ENCODE measurements at regions not wholly inside any gene's neighbourhood (a gene's known extent, or its start where the extent isn't known, plus 50 kb on each side); places are given as distances from the start of the nearest gene placed in this dataset.
"Not testable (repeated sequence)": the region's sequence is repeated elsewhere in the genome, so short reads cannot be mapped to it uniquely, and the experiment has no call there.

DNA sequence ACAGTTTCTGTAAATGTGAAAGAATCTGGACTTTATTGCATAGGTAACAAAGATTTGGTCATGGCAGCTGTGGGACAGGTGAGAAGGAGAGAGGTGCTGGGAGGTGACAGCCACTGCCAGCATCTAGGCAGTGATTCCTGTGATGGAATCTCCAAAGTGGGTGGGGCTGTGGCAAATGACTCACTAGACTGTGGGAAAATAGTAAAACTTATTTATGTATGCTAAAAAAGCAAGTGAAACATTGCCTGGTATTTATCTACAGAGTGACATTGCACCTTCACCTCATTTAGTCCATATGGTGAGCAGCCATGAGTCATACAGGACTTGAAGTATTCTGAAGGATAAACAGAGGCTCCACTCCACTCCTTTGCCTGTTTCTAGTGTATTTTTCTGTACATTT, 145.3 kb upstream of the MEX3C start:
- H3K27ac Mint-ChIP-seq, result no peak overlapping the region
- no peak for DNase-seq
- H3K4me3 Mint-ChIP-seq, result no peak overlapping the region
- H3K27me3 Mint-ChIP-seq, result peaks cover 23% of the 10 kb centered on the region
- no peaks in the 10 kb centered on the region for H3K4me1 Mint-ChIP-seq
- ATAC-seq, result no peak
- no peaks in the 10 kb centered on the region for H3K36me3 Mint-ChIP-seq (ENCODE audit: low read depth)
- H3K9me3 ChIP-seq (ENCODE audit: control insufficient read depth, low read length, poor library complexity, severe bottlenecking), result no peaks in the 10 kb centered on the region

DNA sequence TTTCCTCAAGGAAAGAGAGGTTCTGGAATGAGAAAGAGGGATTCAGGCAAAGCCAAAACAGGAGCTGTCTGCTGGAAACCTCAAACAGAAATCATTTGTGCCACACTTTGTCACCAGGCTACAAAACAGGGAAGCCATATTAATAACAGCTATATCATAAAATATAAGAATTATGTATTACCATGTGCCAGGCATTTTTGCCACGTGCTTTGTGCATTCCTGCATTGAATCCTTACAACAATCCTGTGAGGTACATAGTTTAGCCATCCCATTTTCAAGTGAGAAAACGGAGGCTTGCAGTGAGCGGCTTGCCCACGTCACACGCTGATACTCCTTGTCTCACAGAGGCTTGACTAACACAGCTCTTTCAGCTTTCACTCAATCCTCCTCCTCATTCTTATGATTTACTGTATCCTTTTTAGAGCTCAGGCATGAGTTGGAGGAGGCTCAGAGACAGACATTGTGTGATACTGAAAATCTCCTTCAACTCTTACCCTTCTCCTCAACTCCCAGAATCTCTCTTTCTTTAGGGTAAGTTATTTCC, 148.4 kb upstream of the MEX3C start:
- Mint-ChIP-seq H3K27ac (no peak overlapping the region), H3K4me1 (no peaks in the 10 kb centered on the region), H3K27me3 (peaks cover 27% of the 10 kb centered on the region), H3K36me3 (ENCODE audit: low read depth) (no peaks in the 10 kb centered on the region), H3K4me3 (no peak overlapping the region)
- no peak for DNase-seq
- no peaks in the 10 kb centered on the region for H3K9me3 ChIP-seq (ENCODE audit: control insufficient read depth, low read length, poor library complexity, severe bottlenecking)
- no peak for ATAC-seq

DNA sequence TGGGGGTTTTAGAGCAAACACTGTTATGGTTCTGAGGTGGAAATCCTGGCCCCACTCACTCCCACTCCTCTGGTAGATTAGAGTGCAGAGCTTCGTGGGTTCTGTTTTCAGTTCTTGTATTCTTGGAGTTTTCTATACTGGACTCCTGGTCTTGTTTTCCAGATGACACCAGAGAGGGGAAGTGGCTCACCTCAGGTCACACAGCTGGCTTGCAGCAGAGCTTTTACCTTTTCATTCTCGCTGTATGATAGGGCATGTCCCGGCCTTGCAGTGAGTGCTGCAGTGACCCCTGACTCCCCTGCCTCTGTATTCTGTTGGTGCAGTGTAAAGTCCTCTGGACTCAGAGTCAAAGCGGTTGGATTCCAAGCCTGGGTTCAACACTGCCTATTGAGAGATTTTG, 148.9 kb upstream of the MEX3C start:
- peaks cover 32% of the 10 kb centered on the region for H3K27me3 Mint-ChIP-seq

DNA sequence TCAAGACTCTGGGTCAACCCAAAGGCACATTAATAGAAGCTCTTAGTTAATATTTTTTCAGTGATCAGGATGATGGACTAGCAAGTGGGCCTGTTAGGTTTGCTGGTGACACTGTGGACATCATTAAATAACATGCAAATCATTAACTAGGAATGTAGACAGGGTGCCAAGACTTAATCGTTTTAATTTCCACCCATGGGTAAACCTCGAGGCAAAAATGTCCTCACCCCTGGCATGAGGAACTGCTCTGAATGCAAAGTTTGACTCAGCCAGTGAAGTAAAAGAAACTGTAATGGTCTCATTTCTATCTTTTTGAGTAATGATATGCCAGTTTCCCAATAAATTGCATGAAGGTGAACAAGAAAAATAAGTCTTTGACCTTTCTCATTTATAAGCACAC, 152.6 kb upstream of the MEX3C start:
- DNase-seq, result no peak
- no peaks in the 10 kb centered on the region for H3K36me3 Mint-ChIP-seq (ENCODE audit: low read depth)
- H3K27me3 Mint-ChIP-seq, result peaks cover 48% of the 10 kb centered on the region
- no peak overlapping the region for H3K4me3 Mint-ChIP-seq
- no peak overlapping the region for H3K27ac Mint-ChIP-seq
- no peaks in the 10 kb centered on the region for H3K4me1 Mint-ChIP-seq
- no peak for ATAC-seq
- H3K9me3 ChIP-seq (ENCODE audit: control insufficient read depth, low read length, poor library complexity, severe bottlenecking), result no peaks in the 10 kb centered on the region

More for the DNA sequence above, 148.9 kb upstream of the MEX3C start:
- H3K9me3 ChIP-seq (ENCODE audit: control insufficient read depth, low read length, poor library complexity, severe bottlenecking), result no peaks in the 10 kb centered on the region
- ATAC-seq (no peak), DNase-seq (no peak)
- no peaks in the 10 kb centered on the region for H3K36me3 Mint-ChIP-seq (ENCODE audit: low read depth)
- H3K4me3 Mint-ChIP-seq, result no peak overlapping the region
- no peaks in the 10 kb centered on the region for H3K4me1 Mint-ChIP-seq
- no peak overlapping the region for H3K27ac Mint-ChIP-seq

DNA sequence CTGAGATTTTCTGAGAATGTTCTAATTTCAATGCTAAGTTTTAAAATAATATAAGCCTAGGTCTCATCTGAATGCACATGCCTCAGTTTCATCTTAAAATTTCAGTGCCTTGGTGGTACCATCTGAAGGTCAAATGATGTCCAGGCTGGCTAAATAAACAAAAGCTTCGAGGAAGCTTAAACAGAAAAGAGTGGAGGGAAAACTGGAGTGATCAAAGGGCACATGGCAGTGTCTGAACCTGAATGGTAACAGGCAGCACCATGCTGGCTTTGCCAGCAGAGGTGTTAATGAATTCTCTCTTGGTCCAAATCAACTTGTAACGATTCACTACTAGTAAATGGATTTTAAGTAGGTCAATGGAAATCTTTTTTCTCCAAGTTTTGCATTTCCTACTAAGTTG, 158.4 kb upstream of the MEX3C start:
- no peak for ATAC-seq
- DNase-seq, result no peak
- Mint-ChIP-seq H3K4me3 (no peak overlapping the region), H3K27me3 (peaks cover 38% of the 10 kb centered on the region), H3K4me1 (no peaks in the 10 kb centered on the region), H3K27ac (no peak overlapping the region), H3K36me3 (ENCODE audit: low read depth) (peaks cover under 1% of the 10 kb centered on the region)
- no peaks in the 10 kb centered on the region for H3K9me3 ChIP-seq (ENCODE audit: control insufficient read depth, low read length, poor library complexity, severe bottlenecking)

DNA sequence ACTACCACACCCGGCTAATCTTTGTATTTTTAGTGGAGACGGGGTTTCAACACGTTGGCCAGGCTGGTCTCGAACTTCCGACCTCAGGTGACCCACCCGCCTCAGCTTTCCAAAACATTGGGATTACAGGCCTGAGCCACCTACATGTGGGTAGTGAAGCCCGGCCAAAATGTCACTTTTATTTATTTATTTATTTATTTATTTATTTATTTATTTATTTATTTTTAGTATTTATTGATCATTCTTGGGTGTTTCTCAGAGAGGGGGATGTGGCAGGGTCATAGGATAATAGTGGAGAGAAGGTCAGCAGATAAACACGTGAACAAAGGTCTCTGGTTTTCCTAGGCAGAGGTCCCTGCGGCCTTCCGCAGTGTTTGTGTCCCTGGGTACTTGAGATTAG, 162.8 kb upstream of the MEX3C start:
- H3K9me3 ChIP-seq (ENCODE audit: control insufficient read depth, low read length, poor library complexity, severe bottlenecking); H3K27ac Mint-ChIP-seq; H3K4me1 Mint-ChIP-seq; H3K36me3 Mint-ChIP-seq (ENCODE audit: low read depth); DNase-seq; H3K4me3 Mint-ChIP-seq; ATAC-seq: not testable (repeated sequence)
- peaks cover 29% of the 10 kb centered on the region for H3K27me3 Mint-ChIP-seq

DNA sequence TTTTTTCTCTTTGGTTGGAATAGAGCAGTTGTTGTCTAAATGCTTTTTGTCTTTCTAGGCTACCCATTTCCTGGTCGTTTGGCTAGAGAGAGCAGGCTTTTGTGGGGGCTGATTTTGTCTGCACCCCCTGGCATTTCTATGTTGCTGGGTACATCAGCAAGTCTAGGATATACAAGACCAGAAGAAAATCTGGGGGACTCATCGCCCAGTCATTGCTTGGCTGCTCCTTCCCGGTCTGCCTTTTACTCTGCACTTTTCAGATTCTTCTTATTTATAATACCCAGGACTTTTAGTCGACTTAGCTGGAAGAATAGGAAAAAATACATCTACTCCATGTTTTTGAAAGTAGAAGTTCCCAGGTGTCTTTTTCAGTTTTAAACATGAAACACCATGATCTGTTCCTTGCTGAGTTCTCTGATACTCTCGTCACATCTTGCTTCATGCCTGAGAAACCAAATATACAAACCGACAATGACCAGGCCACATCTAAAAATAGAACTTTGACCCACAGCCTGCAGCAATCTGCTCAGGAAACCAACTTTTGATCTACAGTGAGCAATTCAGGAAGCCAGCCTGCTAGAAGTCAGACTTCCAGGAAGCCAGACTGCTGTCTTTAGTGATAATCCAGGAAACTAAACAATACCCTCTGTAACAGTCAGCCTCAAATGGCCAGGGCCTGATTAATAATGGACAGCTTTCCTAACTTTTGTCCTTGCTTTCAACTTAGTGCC, 163.8 kb upstream of the MEX3C start:
- Mint-ChIP-seq H3K27ac (no peak overlapping the region), H3K36me3 (ENCODE audit: low read depth) (peaks cover 3% of the 10 kb centered on the region), H3K4me1 (peaks cover 2% of the 10 kb centered on the region), H3K27me3 (peaks cover 29% of the 10 kb centered on the region), H3K4me3 (no peak overlapping the region)
- no peaks in the 10 kb centered on the region for H3K9me3 ChIP-seq (ENCODE audit: control insufficient read depth, low read length, poor library complexity, severe bottlenecking)
- ATAC-seq (no peak), DNase-seq (no peak)

DNA sequence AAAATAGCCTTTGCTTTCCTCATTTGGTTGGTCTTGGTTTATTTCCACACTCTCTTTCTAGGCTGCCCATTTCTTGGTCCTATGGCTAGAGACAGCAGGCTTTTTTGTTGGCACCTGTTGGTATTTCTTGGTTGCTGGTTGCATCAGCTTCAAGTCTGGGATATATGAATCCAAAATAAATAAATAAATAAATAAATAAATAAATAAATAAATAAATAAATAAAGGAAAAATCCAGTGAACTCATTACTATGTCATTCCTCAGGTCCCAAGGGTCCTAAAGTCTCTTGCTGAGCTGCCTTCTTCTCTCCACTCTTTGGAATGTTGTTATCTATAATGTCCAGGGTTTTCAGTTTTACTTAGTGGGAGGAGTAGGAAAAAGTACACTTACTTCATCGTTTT, 165.9 kb upstream of the MEX3C start:
- Mint-ChIP-seq H3K4me1 (peaks cover 2% of the 10 kb centered on the region), H3K27me3 (peaks cover 32% of the 10 kb centered on the region), H3K36me3 (ENCODE audit: low read depth) (peaks cover 3% of the 10 kb centered on the region), H3K4me3 (no peak overlapping the region), H3K27ac (no peak overlapping the region)
- DNase-seq (no peak), ATAC-seq (no peak)
- H3K9me3 ChIP-seq (ENCODE audit: control insufficient read depth, low read length, poor library complexity, severe bottlenecking), result no peaks in the 10 kb centered on the region

DNA sequence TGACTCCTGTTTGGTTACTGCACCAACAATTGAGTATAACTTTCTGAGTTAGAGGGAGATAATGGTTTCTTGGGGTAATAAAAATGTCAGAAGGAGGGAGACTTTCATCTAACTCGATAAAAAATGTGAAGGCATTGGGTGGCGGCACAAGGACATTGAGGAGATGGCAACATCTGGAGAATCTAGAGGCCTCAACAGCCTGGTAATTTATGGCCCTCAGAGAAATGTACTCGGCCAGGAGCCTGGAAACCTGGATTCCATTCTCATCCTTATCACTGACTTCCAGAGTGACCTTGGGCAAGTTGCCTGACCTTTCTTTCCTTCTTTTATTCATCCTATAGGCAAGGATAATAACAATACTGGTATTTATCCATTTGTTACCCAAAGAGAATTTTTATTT, 173.5 kb upstream of the MEX3C start:
- no peak for DNase-seq
- Mint-ChIP-seq H3K4me3 (no peak overlapping the region), H3K36me3 (ENCODE audit: low read depth) (peaks cover 3% of the 10 kb centered on the region), H3K27ac (no peak overlapping the region), H3K27me3 (peaks cover 49% of the 10 kb centered on the region), H3K4me1 (no peaks in the 10 kb centered on the region)
- ATAC-seq, result no peak
- peaks cover 2% of the 10 kb centered on the region for H3K9me3 ChIP-seq (ENCODE audit: control insufficient read depth, low read length, poor library complexity, severe bottlenecking)

DNA sequence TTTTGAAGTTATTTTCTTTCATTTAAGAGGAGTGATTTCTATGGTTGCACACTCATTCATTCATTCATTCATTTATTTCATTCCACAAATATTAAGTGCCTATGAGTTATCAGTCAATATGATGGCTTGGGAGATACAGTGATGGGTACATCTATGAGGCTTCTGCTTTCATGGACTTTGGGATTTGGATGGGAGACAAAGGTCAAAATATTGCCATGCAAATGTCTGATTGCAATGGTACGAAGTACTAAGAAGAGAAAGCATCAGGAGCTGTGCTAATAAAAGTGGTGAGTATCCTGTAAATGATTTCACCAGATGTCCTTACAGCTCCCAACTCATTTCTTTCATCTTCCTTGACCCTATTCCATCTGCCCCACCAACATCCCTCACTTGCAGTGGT, 174.4 kb upstream of the MEX3C start:
- no peak for DNase-seq
- H3K9me3 ChIP-seq (ENCODE audit: control insufficient read depth, low read length, poor library complexity, severe bottlenecking), result peaks cover 2% of the 10 kb centered on the region
- H3K4me3 Mint-ChIP-seq, result no peak overlapping the region
- H3K27ac Mint-ChIP-seq, result no peak overlapping the region
- H3K36me3 Mint-ChIP-seq (ENCODE audit: low read depth), result peaks cover 3% of the 10 kb centered on the region
- H3K4me1 Mint-ChIP-seq, result no peaks in the 10 kb centered on the region
- no peak for ATAC-seq
- peaks cover 56% of the 10 kb centered on the region for H3K27me3 Mint-ChIP-seq

DNA sequence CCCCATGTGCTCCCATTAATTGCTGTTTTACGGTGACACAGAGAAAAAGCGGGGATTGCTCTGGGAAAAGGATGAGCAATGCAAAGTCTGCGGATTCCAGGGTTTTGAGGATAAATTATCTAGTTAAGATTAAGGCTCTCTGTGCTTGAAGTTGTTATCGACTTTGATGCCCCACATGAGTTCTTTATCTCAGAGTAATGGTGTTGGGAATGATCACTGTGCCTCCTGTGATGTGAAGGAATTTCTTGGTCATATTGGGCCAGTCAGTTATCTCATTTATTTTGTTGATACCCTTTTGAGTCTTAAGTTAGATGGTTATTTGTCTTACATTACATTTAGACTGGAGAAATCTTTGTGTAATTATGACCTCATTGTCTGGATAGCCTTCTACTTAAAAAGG, 184.6 kb upstream of the MEX3C start:
- Mint-ChIP-seq H3K27me3 (peaks cover 10% of the 10 kb centered on the region), H3K27ac (no peak overlapping the region), H3K36me3 (ENCODE audit: low read depth) (no peaks in the 10 kb centered on the region), H3K4me3 (no peak overlapping the region), H3K4me1 (no peaks in the 10 kb centered on the region)
- DNase-seq (no peak), ATAC-seq (no peak)
- no peaks in the 10 kb centered on the region for H3K9me3 ChIP-seq (ENCODE audit: control insufficient read depth, low read length, poor library complexity, severe bottlenecking)

DNA sequence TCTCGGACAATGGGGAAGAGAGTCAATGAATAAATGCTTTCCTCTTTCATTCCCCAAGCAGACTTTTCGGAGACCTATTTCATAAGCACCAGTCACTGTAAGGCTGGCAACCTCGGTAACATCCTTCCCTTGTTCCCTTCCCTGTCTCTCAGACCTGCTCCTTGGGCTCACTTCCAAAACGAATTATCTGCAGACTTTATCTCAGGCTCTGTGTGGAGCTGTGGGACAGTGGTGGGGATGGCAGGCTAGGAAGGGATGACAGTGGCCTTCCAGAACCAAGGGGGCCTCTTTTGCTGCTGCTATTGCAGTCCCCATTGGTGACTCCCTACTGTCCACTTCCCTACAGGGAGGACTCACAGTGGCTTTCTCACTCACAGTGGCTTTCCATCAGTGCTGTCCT, 185.6 kb upstream of the MEX3C start:
- Mint-ChIP-seq H3K36me3 (ENCODE audit: low read depth) (no peaks in the 10 kb centered on the region), H3K27ac (no peak overlapping the region), H3K4me3 (no peak overlapping the region), H3K4me1 (no peaks in the 10 kb centered on the region), H3K27me3 (peaks cover 12% of the 10 kb centered on the region)
- ATAC-seq, result no peak
- DNase-seq, result no peak
- no peaks in the 10 kb centered on the region for H3K9me3 ChIP-seq (ENCODE audit: control insufficient read depth, low read length, poor library complexity, severe bottlenecking)

DNA sequence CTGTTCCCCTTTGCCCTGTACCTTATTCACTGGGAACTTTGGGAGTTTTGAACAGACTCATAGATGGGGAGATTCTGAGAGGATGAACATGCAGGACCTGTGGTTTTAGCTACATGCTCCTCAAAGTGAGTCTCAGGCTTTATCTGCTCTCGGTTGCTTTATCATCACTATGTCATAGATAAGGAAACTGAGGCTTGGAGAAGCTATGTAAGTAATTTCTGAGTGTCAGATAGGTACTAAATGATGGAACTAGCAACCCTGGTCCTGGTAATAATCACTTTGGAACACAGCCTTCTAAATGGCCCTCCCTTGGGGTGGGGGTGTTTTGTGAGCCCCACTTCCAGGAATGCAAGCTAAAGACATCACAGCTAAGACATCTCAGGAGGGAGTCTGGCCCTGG, 186.2 kb upstream of the MEX3C start:
- no peak overlapping the region for H3K27ac Mint-ChIP-seq
- DNase-seq, result no peak
- no peaks in the 10 kb centered on the region for H3K9me3 ChIP-seq (ENCODE audit: control insufficient read depth, low read length, poor library complexity, severe bottlenecking)
- no peaks in the 10 kb centered on the region for H3K4me1 Mint-ChIP-seq
- peaks cover 17% of the 10 kb centered on the region for H3K27me3 Mint-ChIP-seq
- no peak for ATAC-seq
- no peak overlapping the region for H3K4me3 Mint-ChIP-seq
- H3K36me3 Mint-ChIP-seq (ENCODE audit: low read depth), result no peaks in the 10 kb centered on the region

DNA sequence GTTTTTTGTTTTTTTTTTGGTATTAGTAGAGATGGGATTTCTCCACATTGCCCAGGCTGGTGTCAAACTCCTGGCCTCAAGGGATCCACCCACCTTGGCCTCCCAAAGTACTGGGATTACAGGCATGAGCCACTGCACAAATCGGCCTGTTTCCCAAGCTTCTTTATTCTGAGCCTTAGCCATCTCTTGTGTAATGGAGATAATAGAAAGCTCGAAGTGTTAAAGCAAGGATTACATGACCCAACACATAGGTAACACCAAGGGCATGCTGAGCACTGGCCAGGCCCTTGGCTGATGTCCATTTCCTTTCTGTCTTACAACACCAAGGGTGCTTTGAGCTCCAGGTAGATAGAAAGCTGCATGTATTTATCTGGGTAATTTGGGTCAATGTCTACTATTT, 187.8 kb upstream of the MEX3C start:
- DNase-seq (no peak), ATAC-seq (no peak)
- Mint-ChIP-seq H3K27me3 (peaks cover 17% of the 10 kb centered on the region), H3K4me1 (no peaks in the 10 kb centered on the region), H3K36me3 (ENCODE audit: low read depth) (no peaks in the 10 kb centered on the region), H3K4me3 (no peak overlapping the region), H3K27ac (no peak overlapping the region)
- no peaks in the 10 kb centered on the region for H3K9me3 ChIP-seq (ENCODE audit: control insufficient read depth, low read length, poor library complexity, severe bottlenecking)

Data from T-helper 17 cell (primary cell).